ENCODE measurements at regions not wholly inside any gene's neighbourhood (a gene's known extent, or its start where the extent isn't known, plus 50 kb on each side); places are given as distances from the start of the nearest gene placed in this dataset.

DNA sequence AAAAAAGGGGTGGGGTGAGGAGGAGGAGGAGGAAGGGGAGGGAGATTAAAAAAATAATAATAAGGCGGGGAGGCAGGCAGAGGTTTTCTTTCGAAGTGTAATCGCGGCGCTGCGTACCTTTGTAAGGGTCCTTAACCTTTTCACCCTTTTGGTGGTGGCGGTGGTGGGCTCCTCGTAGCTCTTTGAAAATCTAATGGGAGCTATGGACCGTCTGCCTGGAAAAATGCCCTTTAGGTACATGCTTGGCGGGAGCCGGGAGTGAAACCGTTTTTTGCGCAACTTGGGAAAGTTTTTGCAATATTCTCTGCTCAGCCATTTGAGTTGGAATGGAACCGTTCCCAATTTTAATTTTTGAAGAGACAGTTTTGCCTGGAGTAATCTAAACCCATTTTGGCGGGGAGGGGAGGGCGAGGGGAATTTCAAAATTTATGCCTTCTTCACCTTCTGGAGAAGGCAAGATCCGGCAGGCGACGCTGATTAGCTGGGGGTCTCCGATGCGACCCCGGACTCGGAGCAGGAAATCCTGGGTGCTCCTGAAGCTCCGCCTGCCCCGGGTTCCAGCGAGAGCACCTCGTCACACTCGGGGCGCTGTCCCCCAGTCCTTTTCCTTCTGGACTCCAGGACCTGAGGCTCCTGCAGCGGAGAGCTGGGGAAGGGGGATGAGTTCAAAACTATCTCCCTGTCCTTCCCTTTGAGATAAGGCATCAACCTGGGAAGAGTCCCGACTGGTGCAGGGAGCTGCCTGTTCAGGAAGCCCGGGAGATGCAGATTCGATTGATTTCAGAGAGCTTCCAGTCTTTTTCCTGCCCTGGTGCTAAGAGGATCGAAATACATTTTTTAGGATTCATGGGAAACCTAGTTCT, 74.6 kb upstream of the TBX5 start:
- Histone ChIP-seq H3K27me3 (ENCODE audit: control insufficient read depth in 1 of 2, insufficient read depth in 1 of 2, low read length in 2 of 2) (peaks cover 45 to 67% of the 10 kb centered on the region in 2 experiments), H2BK120ac (ENCODE audit: low read depth, low read length) (no peak overlapping the region), H3K18ac (ENCODE audit: low read depth in 1 of 2, low read length in 2 of 2) (no peak overlapping the region), H4K8ac (ENCODE audit: low read length) (no peak overlapping the region), H2AK5ac (ENCODE audit: low read length, severe bottlenecking) (no peak overlapping the region), H3K4me2 (ENCODE audit: low read length, poor library complexity, severe bottlenecking) (peak overlapping the region; percentile 26), H2BK12ac (ENCODE audit: low read length in 2 of 2) (no peak overlapping the region), H3K4ac (ENCODE audit: low read depth in 1 of 2, low read length in 2 of 2) (no peak overlapping the region), H3K4me3 (ENCODE audit: insufficient read depth in 1 of 2, low read depth in 1 of 2, low read length in 2 of 2) (peak overlapping the region in 1 of 2 experiments; percentile 86), H3K4me1 (ENCODE audit: control insufficient read depth, insufficient read depth, low read depth, low read length) (peaks cover 2% of the 10 kb centered on the region), H3K9ac (ENCODE audit: low read length) (peak overlapping the region; percentile 76), H3K23ac (ENCODE audit: low read length in 2 of 2) (no peak overlapping the region), H3K9me3 (ENCODE audit: control insufficient read depth, low read length) (no peaks in the 10 kb centered on the region), H3K79me1 (replicated peaks; ENCODE audit: low read length, poor library complexity, severe bottlenecking) (no peaks in the 10 kb centered on the region), H2BK15ac (ENCODE audit: low read depth, poor library complexity, severe bottlenecking) (no peak overlapping the region), H3K36me3 (ENCODE audit: control insufficient read depth in 1 of 2, insufficient read depth in 2 of 2, low read depth in 1 of 2, low read length in 2 of 2) (no peaks in the 10 kb centered on the region), H3K27ac (ENCODE audit: low read length, poor library complexity, severe bottlenecking) (no peak overlapping the region), H3K14ac (ENCODE audit: low read length in 2 of 2) (no peak overlapping the region), H4K91ac (ENCODE audit: low read length) (no peak overlapping the region), H2AFZ (ENCODE audit: low read depth, low read length) (no peak overlapping the region), H2BK5ac (ENCODE audit: low read depth, low read length, poor library complexity, severe bottlenecking) (peak overlapping the region; percentile 8)
- peak; percentile 22 for DNase-seq
- 2% methylated on average over 32 of the region's 34 CpGs for WGBS

DNA sequence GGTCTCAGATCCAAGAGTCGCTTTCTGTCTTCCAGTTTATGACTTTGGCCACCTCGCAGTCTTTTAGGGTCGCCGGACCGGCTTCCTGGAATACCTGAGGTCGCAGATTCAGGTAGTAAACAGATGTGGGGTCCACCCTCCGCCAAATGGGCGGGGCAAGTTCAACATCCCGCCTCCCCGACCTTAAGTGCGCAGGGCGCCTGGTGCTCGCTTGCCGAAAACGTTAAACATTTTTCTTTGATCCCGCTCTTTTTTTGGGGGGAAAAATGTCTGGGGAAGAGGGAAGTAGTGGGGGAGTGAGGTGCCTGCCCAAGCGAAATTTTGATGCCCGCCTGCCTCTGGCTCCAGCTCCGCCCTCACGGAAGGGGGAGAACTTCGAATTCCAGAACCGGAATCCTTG, 73.9 kb upstream of the TBX5 start:
- DNase-seq: no peak
- Histone ChIP-seq H3K18ac (ENCODE audit: low read depth in 1 of 2, low read length in 2 of 2) (no peak overlapping the region), H2BK15ac (ENCODE audit: low read depth, poor library complexity, severe bottlenecking) (no peak overlapping the region), H2BK5ac (ENCODE audit: low read depth, low read length, poor library complexity, severe bottlenecking) (no peak overlapping the region), H2AK5ac (ENCODE audit: low read length, severe bottlenecking) (no peak overlapping the region), H2AFZ (ENCODE audit: low read depth, low read length) (no peak overlapping the region), H3K27me3 (ENCODE audit: control insufficient read depth in 1 of 2, insufficient read depth in 1 of 2, low read length in 2 of 2) (peaks cover 45 to 67% of the 10 kb centered on the region in 2 experiments), H3K4me1 (ENCODE audit: control insufficient read depth, insufficient read depth, low read depth, low read length) (peaks cover 2% of the 10 kb centered on the region), H3K4me2 (ENCODE audit: low read length, poor library complexity, severe bottlenecking) (peak overlapping the region; percentile 26), H3K9ac (ENCODE audit: low read length) (peak overlapping the region; percentile 76), H3K36me3 (ENCODE audit: control insufficient read depth in 1 of 2, insufficient read depth in 2 of 2, low read depth in 1 of 2, low read length in 2 of 2) (no peaks in the 10 kb centered on the region), H2BK12ac (ENCODE audit: low read length in 2 of 2) (no peak overlapping the region), H3K14ac (ENCODE audit: low read length in 2 of 2) (no peak overlapping the region), H2BK120ac (ENCODE audit: low read depth, low read length) (no peak overlapping the region), H3K79me1 (replicated peaks; ENCODE audit: low read length, poor library complexity, severe bottlenecking) (no peaks in the 10 kb centered on the region), H3K23ac (ENCODE audit: low read length in 2 of 2) (no peak overlapping the region), H3K27ac (ENCODE audit: low read length, poor library complexity, severe bottlenecking) (no peak overlapping the region), H4K91ac (ENCODE audit: low read length) (no peak overlapping the region), H4K8ac (ENCODE audit: low read length) (no peak overlapping the region), H3K4ac (ENCODE audit: low read depth in 1 of 2, low read length in 2 of 2) (no peak overlapping the region), H3K4me3 (ENCODE audit: insufficient read depth in 1 of 2, low read depth in 1 of 2, low read length in 2 of 2) (peak overlapping the region in 1 of 2 experiments; percentile 86), H3K9me3 (ENCODE audit: control insufficient read depth, low read length) (no peaks in the 10 kb centered on the region)
- 1% methylated on average over 22 of the region's 22 CpGs for WGBS

DNA sequence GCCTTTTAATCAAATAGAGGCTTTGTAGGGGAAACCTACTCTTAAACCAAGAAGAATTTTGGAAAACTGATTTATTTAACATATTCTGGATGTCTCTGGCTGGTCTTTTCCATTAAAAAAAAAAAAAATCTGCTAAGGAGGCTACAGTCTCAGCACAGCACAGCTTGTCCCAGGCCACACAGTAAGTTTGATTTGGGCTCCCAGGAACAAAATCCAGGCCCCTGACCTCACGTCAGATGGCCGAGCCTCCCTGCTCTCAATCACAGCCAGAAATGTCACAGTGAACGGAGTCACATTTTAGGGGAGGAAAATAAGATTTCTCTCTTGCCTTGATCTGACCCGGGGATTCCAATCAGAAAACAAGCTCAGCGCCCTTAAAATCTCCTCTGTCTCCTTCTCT, 72.9 kb upstream of the TBX5 start:
- Histone ChIP-seq H3K14ac (ENCODE audit: low read length in 2 of 2) (no peak overlapping the region), H3K79me1 (replicated peaks; ENCODE audit: low read length, poor library complexity, severe bottlenecking) (no peaks in the 10 kb centered on the region), H3K4me1 (ENCODE audit: control insufficient read depth, insufficient read depth, low read depth, low read length) (peaks cover 2% of the 10 kb centered on the region), H3K23ac (ENCODE audit: low read length in 2 of 2) (no peak overlapping the region), H3K9ac (ENCODE audit: low read length) (no peak overlapping the region), H3K9me3 (ENCODE audit: control insufficient read depth, low read length) (no peaks in the 10 kb centered on the region), H4K91ac (ENCODE audit: low read length) (no peak overlapping the region), H3K27me3 (ENCODE audit: control insufficient read depth in 1 of 2, insufficient read depth in 1 of 2, low read length in 2 of 2) (peaks cover 45 to 67% of the 10 kb centered on the region in 2 experiments), H3K4me3 (ENCODE audit: insufficient read depth in 1 of 2, low read depth in 1 of 2, low read length in 2 of 2) (no peak overlapping the region), H2AFZ (ENCODE audit: low read depth, low read length) (no peak overlapping the region), H3K4me2 (ENCODE audit: low read length, poor library complexity, severe bottlenecking) (no peak overlapping the region), H2BK15ac (ENCODE audit: low read depth, poor library complexity, severe bottlenecking) (no peak overlapping the region), H4K8ac (ENCODE audit: low read length) (no peak overlapping the region), H2BK120ac (ENCODE audit: low read depth, low read length) (no peak overlapping the region), H3K27ac (ENCODE audit: low read length, poor library complexity, severe bottlenecking) (no peak overlapping the region), H3K4ac (ENCODE audit: low read depth in 1 of 2, low read length in 2 of 2) (no peak overlapping the region), H2AK5ac (ENCODE audit: low read length, severe bottlenecking) (no peak overlapping the region), H3K36me3 (ENCODE audit: control insufficient read depth in 1 of 2, insufficient read depth in 2 of 2, low read depth in 1 of 2, low read length in 2 of 2) (no peaks in the 10 kb centered on the region), H2BK5ac (ENCODE audit: low read depth, low read length, poor library complexity, severe bottlenecking) (no peak overlapping the region), H2BK12ac (ENCODE audit: low read length in 2 of 2) (no peak overlapping the region), H3K18ac (ENCODE audit: low read depth in 1 of 2, low read length in 2 of 2) (no peak overlapping the region)
- WGBS: 26% methylated on average over 4 of the region's 5 CpGs
- DNase-seq: no peak

DNA sequence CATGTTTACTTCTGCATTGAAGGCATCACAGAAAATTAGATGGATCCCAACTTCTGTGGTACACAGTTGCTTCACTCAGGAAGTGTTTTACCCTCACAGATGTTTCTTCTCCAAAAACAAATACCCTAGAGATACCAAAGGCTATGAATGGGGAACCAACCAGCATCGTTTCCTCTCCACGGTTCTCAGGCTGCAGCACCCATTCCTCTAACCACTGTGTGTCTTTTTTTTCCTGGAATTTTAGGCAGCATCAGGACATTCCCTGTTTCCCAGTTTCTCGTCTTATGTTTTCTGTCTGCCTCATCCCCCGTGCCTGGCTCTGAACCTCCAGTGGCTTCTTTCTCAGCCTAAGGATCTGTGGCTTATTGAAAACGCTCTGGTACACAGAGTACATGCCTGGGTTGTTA, 72.0 kb upstream of the TBX5 start:
- Histone ChIP-seq H3K4me1 (ENCODE audit: control insufficient read depth, insufficient read depth, low read depth, low read length) (peaks cover 2% of the 10 kb centered on the region), H3K27ac (ENCODE audit: low read length, poor library complexity, severe bottlenecking) (no peak overlapping the region), H3K4me2 (ENCODE audit: low read length, poor library complexity, severe bottlenecking) (no peak overlapping the region), H4K8ac (ENCODE audit: low read length) (no peak overlapping the region), H3K4ac (ENCODE audit: low read depth in 1 of 2, low read length in 2 of 2) (no peak overlapping the region), H3K14ac (ENCODE audit: low read length in 2 of 2) (no peak overlapping the region), H2BK5ac (ENCODE audit: low read depth, low read length, poor library complexity, severe bottlenecking) (no peak overlapping the region), H3K4me3 (ENCODE audit: insufficient read depth in 1 of 2, low read depth in 1 of 2, low read length in 2 of 2) (no peak overlapping the region), H3K23ac (ENCODE audit: low read length in 2 of 2) (no peak overlapping the region), H3K79me1 (replicated peaks; ENCODE audit: low read length, poor library complexity, severe bottlenecking) (no peaks in the 10 kb centered on the region), H3K27me3 (ENCODE audit: control insufficient read depth in 1 of 2, insufficient read depth in 1 of 2, low read length in 2 of 2) (peaks cover 45 to 63% of the 10 kb centered on the region in 2 experiments), H3K18ac (ENCODE audit: low read depth in 1 of 2, low read length in 2 of 2) (no peak overlapping the region), H2BK120ac (ENCODE audit: low read depth, low read length) (no peak overlapping the region), H2BK15ac (ENCODE audit: low read depth, poor library complexity, severe bottlenecking) (no peak overlapping the region), H3K9me3 (ENCODE audit: control insufficient read depth, low read length) (no peaks in the 10 kb centered on the region), H2AFZ (ENCODE audit: low read depth, low read length) (no peak overlapping the region), H2BK12ac (ENCODE audit: low read length in 2 of 2) (no peak overlapping the region), H2AK5ac (ENCODE audit: low read length, severe bottlenecking) (no peak overlapping the region), H4K91ac (ENCODE audit: low read length) (no peak overlapping the region), H3K9ac (ENCODE audit: low read length) (no peak overlapping the region), H3K36me3 (ENCODE audit: control insufficient read depth in 1 of 2, insufficient read depth in 2 of 2, low read depth in 1 of 2, low read length in 2 of 2) (no peaks in the 10 kb centered on the region)
- 33% methylated on average over 5 of the region's 5 CpGs for WGBS
- no peak for DNase-seq
